K562 (cell line): ENCODE measurements at regions not wholly inside any gene's neighbourhood (a gene's known extent, or its start where the extent isn't known, plus 50 kb on each side); places are given as distances from the start of the nearest gene placed in this dataset.

ENCODE experiments used
- ATAC-seq: fragments of 200-7000 bp; cut with Tn5 transposase; 3 replicates; pipeline ENCODE4 v1.9.1; 2020; ENCODE audit warnings: moderate library complexity
- BruUV-seq: library from RNA; stranded (reverse); fragments of 400-500 nt; replicated peaks from 2 replicates; lab custom pipeline; 2021; lab: Mats Ljungman, UMichigan
- CTCF ChIA-PET: fragments of 300-600 bp; formaldehyde crosslinking; extraction: SDS; loops from one replicate; lab custom pipeline; 2021; ENCODE audit warnings: low intra/inter-chr PET ratio; lab: Yijun Ruan, JAX
- POLR2A ChIA-PET: fragments of 300-600, 350-650 bp; sonication (Branson Sonifier 250); formaldehyde crosslinking; extraction: SDS; loops from one replicate; lab custom pipeline; 2021; ENCODE audit warnings: antibody characterized with exemption, inconsistent platforms; lab: Yijun Ruan, JAX
- DNase-seq, 4 experiments: peaks; one replicate each; pipeline versions ENCODE4 v3.0.0 to v3.0.0-alpha.2; 2011 to 2018; ENCODE audit warnings: low spot score in 3 of 4, mixed read lengths in 3 of 4; ENCODE audit errors: extremely low read depth in 1 of 4
- FAIRE-seq: peaks from 2 replicates; lab custom pipeline; 2011; peaks lifted over from hg19 to GRCh38; lab: Jason Lieb, UNC
- H2AFZ ChIP-seq: 2 replicates; pipeline ENCODE4 v1.6.0; 2011; ENCODE audit warnings: low read depth, low read length, control low read depth, inconsistent platforms
- H3K27ac ChIP-seq: fragments of 200-600 bp; 3 replicates; pipeline ENCODE4 v1.8.0; 2011; ENCODE audit warnings: low read depth, mild to moderate bottlenecking, control low read depth, inconsistent platforms, low read length, moderate library complexity, mixed read lengths; ENCODE audit errors: extremely low read depth
- H3K27me3 ChIP-seq, 2 experiments: fragments of 300-600 bp in 1 of 2; 2 replicates in 1 of 2; 3 replicates in 1 of 2; pipeline versions ENCODE4 v1.6.0 to v1.8.0; 2011; ENCODE audit warnings: inconsistent platforms in 2 of 2, low read length in 2 of 2, mild to moderate bottlenecking in 1 of 2, mixed read lengths in 1 of 2, moderate library complexity in 1 of 2; ENCODE audit not compliant: control insufficient read depth in 2 of 2, insufficient read depth in 2 of 2
- H3K36me3 ChIP-seq: fragments of 300-600 bp; 3 replicates; pipeline ENCODE4 v1.8.0; 2011; ENCODE audit warnings: mild to moderate bottlenecking, low read length, inconsistent platforms; ENCODE audit not compliant: control insufficient read depth, insufficient read depth
- H3K4me1 ChIP-seq, 2 experiments: fragments of 200-600 bp in 1 of 2; replicated peaks in 1 of 2; 2 replicates in 1 of 2; 3 replicates in 1 of 2; pipeline versions ENCODE4 v1.5.1 to v1.8.0; 2011; ENCODE audit warnings: inconsistent platforms in 2 of 2, low read length in 2 of 2, mild to moderate bottlenecking in 1 of 2, mixed read lengths in 1 of 2, moderate library complexity in 1 of 2; ENCODE audit not compliant: control insufficient read depth in 2 of 2, insufficient read depth in 2 of 2
- H3K4me2 ChIP-seq: 2 replicates; pipeline ENCODE4 v1.6.1; 2011; ENCODE audit warnings: low read length, control low read depth, inconsistent platforms, mixed read lengths; ENCODE audit not compliant: insufficient read depth
- H3K4me3 ChIP-seq: fragments of 200-600 bp; sonication (generic), shearing (Covaris generic); 2 replicates; pipeline ENCODE4 v1.5.1; 2016; ENCODE audit warnings: control low read depth, inconsistent platforms
- H3K79me2 ChIP-seq: fragments of 200-600 bp; 3 replicates; pipeline ENCODE4 v1.8.0; 2011; ENCODE audit warnings: low read length, inconsistent platforms; ENCODE audit not compliant: control insufficient read depth, insufficient read depth
- H3K9ac ChIP-seq, 2 experiments: 2 replicates each; pipeline versions ENCODE4 v1.6.0 to v1.6.1; 2011; ENCODE audit warnings: low read depth in 2 of 2, low read length in 2 of 2, control low read depth in 1 of 2, inconsistent platforms in 1 of 2, mild to moderate bottlenecking in 1 of 2, mixed read lengths in 1 of 2; ENCODE audit not compliant: insufficient read depth in 1 of 2
- H3K9me1 ChIP-seq: one replicate; pipeline ENCODE4 v1.6.0; 2011; ENCODE audit warnings: inconsistent platforms, mild to moderate bottlenecking, low read length, moderate library complexity; ENCODE audit not compliant: control insufficient read depth, insufficient read depth
- H3K9me3 ChIP-seq: replicated peaks from 2 replicates; pipeline ENCODE4 v1.5.1; 2011; ENCODE audit warnings: low read depth, low read length, inconsistent platforms; ENCODE audit not compliant: control insufficient read depth, insufficient read depth
- H4K20me1 ChIP-seq: replicated peaks from 2 replicates; pipeline ENCODE4 v1.6.1; 2011; ENCODE audit warnings: low read length, inconsistent platforms, mixed read lengths; ENCODE audit not compliant: control insufficient read depth, insufficient read depth
- NCOA2 ChIP-seq, 2 experiments: fragments of 450-650 bp; IDR thresholded peaks; 2 replicates each; pipeline ENCODE4 v1.6.1; 2018; ENCODE audit warnings: mild to moderate bottlenecking in 2 of 2, moderate library complexity in 1 of 2; ENCODE audit not compliant: partially characterized antibody in 2 of 2
- NR1H2 ChIP-seq: sonication (generic); formaldehyde crosslinking; IDR thresholded peaks from 2 replicates; pipeline ENCODE4 v1.4.0; 2020; ENCODE audit warnings: mild to moderate bottlenecking, missing genetic modification reagents
- OTX1 ChIP-seq: fragments of 450-650 bp; formaldehyde crosslinking; IDR thresholded peaks from 2 replicates; pipeline ENCODE4 v1.4.0; 2022; ENCODE audit warnings: mild to moderate bottlenecking
- RBM15 ChIP-seq: fragments of 200-400 bp; formaldehyde crosslinking; IDR thresholded peaks from 2 replicates; pipeline ENCODE4 v1.6.1; 2018; ENCODE audit warnings: mild to moderate bottlenecking, low read length, moderate library complexity; ENCODE audit not compliant: insufficient read depth
- ZNF146 ChIP-seq: IDR thresholded peaks from one replicate; pipeline ENCODE4 v1.6.1; 2018; ENCODE audit warnings: missing compliant biosample characterization; ENCODE audit not compliant: unreplicated experiment
- ZNF41 ChIP-seq: fragments of 250-450 bp; sonication (Bioruptor Pico); conservative IDR thresholded peaks from 2 replicates; pipeline ENCODE4 v1.4.0; 2020; ENCODE audit warnings: mild to moderate bottlenecking
- WGBS: fragments of 100-300 bp; shearing (Covaris generic); methylation state at CpG from one replicate; pipeline ENCODE4 v1.1.6; 2016; ENCODE audit warnings: low coverage, mixed read lengths; ENCODE audit not compliant: insufficient coverage; ENCODE audit errors: missing lambda C conversion rate; 5-methylcytosine and 5-hydroxymethylcytosine counted together
- in situ Hi-C: fragments of 300-500 bp; cut with MboI; formaldehyde crosslinking; loops from 4 replicates; pipeline ENCODE4 v1.15.0; 2018; ENCODE audit warnings: inconsistent platforms, mixed read lengths
- intact Hi-C: fragments of 100-400 bp; cut with micrococcal nuclease; formaldehyde crosslinking; loops from 2 replicates; pipeline ENCODE4 v1.14.2; 2022
- TF ChIP-seq, protein P1 (sequence below): fragments of 200-800 bp; sonication (Bioruptor generic); IDR thresholded peaks from 2 replicates; pipeline ENCODE4 v1.6.1; 2017; ENCODE audit warnings: missing genetic modification characterization, missing compliant biosample characterization
- TF ChIP-seq, protein P2 (sequence below): sonication (generic); formaldehyde crosslinking; IDR thresholded peaks from 2 replicates; pipeline ENCODE4 v1.8.1; 2023; ENCODE audit warnings: missing genetic modification reagents, mild to moderate bottlenecking, borderline replicate concordance
- TF ChIP-seq, protein P3 (sequence below): IDR thresholded peaks from 2 replicates; pipeline ENCODE4 v1.6.1; 2016; ENCODE audit warnings: missing genetic modification characterization, missing compliant biosample characterization
- TF ChIP-seq, protein P4 (sequence below): fragments of 450-650 bp; formaldehyde crosslinking; IDR thresholded peaks from 2 replicates; pipeline ENCODE4 v1.4.0; 2020; ENCODE audit warnings: mild to moderate bottlenecking, moderate library complexity

DNA sequence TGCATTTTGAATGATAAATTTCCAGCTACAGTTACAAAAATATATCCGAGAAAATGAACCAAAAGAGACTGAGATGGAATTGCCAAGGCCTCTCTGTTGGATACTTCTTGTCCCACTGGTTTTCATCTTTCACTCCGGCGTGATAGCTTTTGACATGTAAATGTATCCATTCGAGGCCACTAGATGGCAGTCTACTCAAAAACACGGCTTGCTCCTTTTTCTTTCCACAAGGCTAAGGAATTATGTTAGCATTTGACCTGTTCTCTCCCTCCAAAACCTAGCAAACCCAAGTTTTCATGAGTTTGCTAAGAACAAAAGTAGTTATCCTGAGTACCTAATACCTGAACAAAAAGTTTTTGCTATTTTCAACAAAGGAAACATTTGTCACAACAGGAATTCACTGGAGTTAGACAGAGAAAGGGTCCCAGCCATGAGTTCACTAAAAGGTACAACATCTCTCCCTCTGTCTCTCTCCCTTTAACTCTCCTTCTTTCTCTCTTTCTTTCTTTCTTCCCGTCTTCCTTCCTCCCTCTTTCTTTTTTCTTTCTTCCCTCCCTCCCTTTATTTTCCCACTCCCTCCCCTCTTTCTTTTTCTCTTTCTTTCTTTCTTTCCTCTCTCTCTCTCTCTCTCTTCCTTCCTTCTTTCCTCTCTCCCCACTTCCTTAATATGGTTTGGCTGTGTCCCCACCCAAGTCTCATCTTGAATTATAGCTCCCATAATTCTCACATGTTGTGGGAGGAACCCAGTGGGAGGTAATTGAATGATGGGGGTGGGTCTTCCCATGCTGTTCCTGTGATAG is 207.9 kb upstream of the MYO3A start:
- no peaks in the 10 kb centered on the region for H3K9me1 ChIP-seq
- BruUV-seq = no TSS peak
- TF ChIP-seq, protein P1, sequence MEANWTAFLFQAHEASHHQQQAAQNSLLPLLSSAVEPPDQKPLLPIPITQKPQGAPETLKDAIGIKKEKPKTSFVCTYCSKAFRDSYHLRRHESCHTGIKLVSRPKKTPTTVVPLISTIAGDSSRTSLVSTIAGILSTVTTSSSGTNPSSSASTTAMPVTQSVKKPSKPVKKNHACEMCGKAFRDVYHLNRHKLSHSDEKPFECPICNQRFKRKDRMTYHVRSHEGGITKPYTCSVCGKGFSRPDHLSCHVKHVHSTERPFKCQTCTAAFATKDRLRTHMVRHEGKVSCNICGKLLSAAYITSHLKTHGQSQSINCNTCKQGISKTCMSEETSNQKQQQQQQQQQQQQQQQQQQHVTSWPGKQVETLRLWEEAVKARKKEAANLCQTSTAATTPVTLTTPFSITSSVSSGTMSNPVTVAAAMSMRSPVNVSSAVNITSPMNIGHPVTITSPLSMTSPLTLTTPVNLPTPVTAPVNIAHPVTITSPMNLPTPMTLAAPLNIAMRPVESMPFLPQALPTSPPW (CRISPR knock-in tag) = no peak
- TF ChIP-seq NR1H2 (no peak), ZNF41 (CRISPR knock-in tag) (no peak), NCOA2 (IDR thresholded peaks at IDR 0.05; ENCODE audit: partially characterized antibody in 2 of 2) (no peak), OTX1 (CRISPR knock-in tag) (no peak), RBM15 (no peak), ZNF146 (CRISPR knock-in tag) (no peak)
- TF ChIP-seq, protein P2, sequence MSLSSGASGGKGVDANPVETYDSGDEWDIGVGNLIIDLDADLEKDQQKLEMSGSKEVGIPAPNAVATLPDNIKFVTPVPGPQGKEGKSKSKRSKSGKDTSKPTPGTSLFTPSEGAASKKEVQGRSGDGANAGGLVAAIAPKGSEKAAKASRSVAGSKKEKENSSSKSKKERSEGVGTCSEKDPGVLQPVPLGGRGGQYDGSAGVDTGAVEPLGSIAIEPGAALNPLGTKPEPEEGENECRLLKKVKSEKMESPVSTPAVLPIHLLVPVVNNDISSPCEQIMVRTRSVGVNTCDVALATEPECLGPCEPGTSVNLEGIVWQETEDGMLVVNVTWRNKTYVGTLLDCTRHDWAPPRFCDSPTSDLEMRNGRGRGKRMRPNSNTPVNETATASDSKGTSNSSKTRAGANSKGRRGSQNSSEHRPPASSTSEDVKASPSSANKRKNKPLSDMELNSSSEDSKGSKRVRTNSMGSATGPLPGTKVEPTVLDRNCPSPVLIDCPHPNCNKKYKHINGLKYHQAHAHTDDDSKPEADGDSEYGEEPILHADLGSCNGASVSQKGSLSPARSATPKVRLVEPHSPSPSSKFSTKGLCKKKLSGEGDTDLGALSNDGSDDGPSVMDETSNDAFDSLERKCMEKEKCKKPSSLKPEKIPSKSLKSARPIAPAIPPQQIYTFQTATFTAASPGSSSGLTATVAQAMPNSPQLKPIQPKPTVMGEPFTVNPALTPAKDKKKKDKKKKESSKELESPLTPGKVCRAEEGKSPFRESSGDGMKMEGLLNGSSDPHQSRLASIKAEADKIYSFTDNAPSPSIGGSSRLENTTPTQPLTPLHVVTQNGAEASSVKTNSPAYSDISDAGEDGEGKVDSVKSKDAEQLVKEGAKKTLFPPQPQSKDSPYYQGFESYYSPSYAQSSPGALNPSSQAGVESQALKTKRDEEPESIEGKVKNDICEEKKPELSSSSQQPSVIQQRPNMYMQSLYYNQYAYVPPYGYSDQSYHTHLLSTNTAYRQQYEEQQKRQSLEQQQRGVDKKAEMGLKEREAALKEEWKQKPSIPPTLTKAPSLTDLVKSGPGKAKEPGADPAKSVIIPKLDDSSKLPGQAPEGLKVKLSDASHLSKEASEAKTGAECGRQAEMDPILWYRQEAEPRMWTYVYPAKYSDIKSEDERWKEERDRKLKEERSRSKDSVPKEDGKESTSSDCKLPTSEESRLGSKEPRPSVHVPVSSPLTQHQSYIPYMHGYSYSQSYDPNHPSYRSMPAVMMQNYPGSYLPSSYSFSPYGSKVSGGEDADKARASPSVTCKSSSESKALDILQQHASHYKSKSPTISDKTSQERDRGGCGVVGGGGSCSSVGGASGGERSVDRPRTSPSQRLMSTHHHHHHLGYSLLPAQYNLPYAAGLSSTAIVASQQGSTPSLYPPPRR (CRISPR knock-in tag) = no peak
- TF ChIP-seq, protein P3, sequence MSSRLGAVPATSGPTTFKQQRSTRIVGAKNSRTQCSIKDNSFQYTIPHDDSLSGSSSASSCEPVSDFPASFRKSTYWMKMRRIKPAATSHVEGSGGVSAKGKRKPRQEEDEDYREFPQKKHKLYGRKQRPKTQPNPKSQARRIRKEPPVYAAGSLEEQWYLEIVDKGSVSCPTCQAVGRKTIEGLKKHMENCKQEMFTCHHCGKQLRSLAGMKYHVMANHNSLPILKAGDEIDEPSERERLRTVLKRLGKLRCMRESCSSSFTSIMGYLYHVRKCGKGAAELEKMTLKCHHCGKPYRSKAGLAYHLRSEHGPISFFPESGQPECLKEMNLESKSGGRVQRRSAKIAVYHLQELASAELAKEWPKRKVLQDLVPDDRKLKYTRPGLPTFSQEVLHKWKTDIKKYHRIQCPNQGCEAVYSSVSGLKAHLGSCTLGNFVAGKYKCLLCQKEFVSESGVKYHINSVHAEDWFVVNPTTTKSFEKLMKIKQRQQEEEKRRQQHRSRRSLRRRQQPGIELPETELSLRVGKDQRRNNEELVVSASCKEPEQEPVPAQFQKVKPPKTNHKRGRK = peak; percentile 81
- TF ChIP-seq, protein P4, sequence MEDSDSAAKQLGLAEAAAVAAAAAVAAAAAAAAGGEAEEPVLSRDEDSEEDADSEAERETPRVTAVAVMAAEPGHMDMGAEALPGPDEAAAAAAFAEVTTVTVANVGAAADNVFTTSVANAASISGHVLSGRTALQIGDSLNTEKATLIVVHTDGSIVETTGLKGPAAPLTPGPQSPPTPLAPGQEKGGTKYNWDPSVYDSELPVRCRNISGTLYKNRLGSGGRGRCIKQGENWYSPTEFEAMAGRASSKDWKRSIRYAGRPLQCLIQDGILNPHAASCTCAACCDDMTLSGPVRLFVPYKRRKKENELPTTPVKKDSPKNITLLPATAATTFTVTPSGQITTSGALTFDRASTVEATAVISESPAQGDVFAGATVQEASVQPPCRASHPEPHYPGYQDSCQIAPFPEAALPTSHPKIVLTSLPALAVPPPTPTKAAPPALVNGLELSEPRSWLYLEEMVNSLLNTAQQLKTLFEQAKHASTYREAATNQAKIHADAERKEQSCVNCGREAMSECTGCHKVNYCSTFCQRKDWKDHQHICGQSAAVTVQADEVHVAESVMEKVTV (CRISPR knock-in tag) = peak; percentile 21; the same call in 1 of the 2 replicates

More for the DNA sequence above, 207.9 kb upstream of the MYO3A start:
- Histone ChIP-seq H3K27me3 (peaks cover 0 to 3% of the 10 kb centered on the region in 2 experiments; a peak in 1 of 5 replicates), H3K4me3 (no peak overlapping the region), H4K20me1 (no peaks in the 10 kb centered on the region), H3K4me2 (no peak overlapping the region), H3K27ac (no peak overlapping the region), H2AFZ (no peak overlapping the region), H3K4me1 (no peaks in the 10 kb centered on the region), H3K9ac (no peak overlapping the region), H3K9me3 (no peaks in the 10 kb centered on the region), H3K79me2 (no peaks in the 10 kb centered on the region), H3K36me3 (no peaks in the 10 kb centered on the region)
- peak; percentile 36 to 71 (median 47) for DNase-seq
- FAIRE-seq = peak; percentile 89
- ChIA-PET POLR2A (interaction anchor here (1.0 kb wide), 1 partner anchor 11 kb away, joined by 3 read pairs; no protein-coding TSS in a partner anchor), CTCF (interaction anchor here (0.8 kb wide), 1 partner anchor 831 kb away, joined by 5 read pairs; no protein-coding TSS in a partner anchor)
- in situ Hi-C loops = no loop called here
- ATAC-seq = peak; percentile 84
- intact Hi-C loops = loop anchor here (5.0 to 10.0 kb wide), 2 partner anchors 149 to 831 kb away; no protein-coding TSS in a partner anchor
- WGBS = under 1% methylated on average over 6 of the region's 6 CpGs
